HepG2 (cell line): ENCODE measurements at regions not wholly inside any gene's neighbourhood (a gene's known extent, or its start where the extent isn't known, plus 50 kb on each side); places are given as distances from the start of the nearest gene placed in this dataset.

Source experiments
- CREBL2 ChIP-seq: sonication (generic); formaldehyde crosslinking; IDR thresholded peaks from 2 replicates; pipeline ENCODE4 v1.8.1; 2023; ENCODE audit warnings: missing genetic modification reagents, mild to moderate bottlenecking, borderline replicate concordance
- FUBP1 ChIP-seq: sonication (generic); formaldehyde crosslinking; IDR thresholded peaks from 2 replicates; pipeline ENCODE4 v1.5.1; 2020; ENCODE audit warnings: missing genetic modification reagents, mild to moderate bottlenecking, borderline replicate concordance
- PRPF4 ChIP-seq: fragments of 200-400 bp; formaldehyde crosslinking; IDR thresholded peaks from 2 replicates; pipeline ENCODE4 v1.6.1; 2016; ENCODE audit warnings: low read length, low read depth; ENCODE audit not compliant: poor library complexity, severe bottlenecking
- SPEN ChIP-seq: sonication (generic); formaldehyde crosslinking; IDR thresholded peaks from 2 replicates; pipeline ENCODE4 v1.5.1; 2020; ENCODE audit warnings: low read depth, mild to moderate bottlenecking, missing genetic modification reagents
- ZNF430 ChIP-seq: sonication (generic); formaldehyde crosslinking; IDR thresholded peaks from 2 replicates; pipeline ENCODE4 v1.9.0; 2021; ENCODE audit warnings: mild to moderate bottlenecking, missing genetic modification reagents
- ZNF639 ChIP-seq: conservative IDR thresholded peaks from 2 replicates; pipeline ENCODE4 v1.6.1; 2018; ENCODE audit warnings: missing genetic modification reagents
- TF ChIP-seq, protein P1 (sequence below): sonication (generic); formaldehyde crosslinking; IDR thresholded peaks from 2 replicates; pipeline ENCODE4 v1.4.0; 2020; ENCODE audit warnings: mild to moderate bottlenecking, low read depth, missing genetic modification reagents
- TF ChIP-seq, protein P2 (sequence below): IDR thresholded peaks from 2 replicates; pipeline ENCODE4 v1.6.1; 2016

DNA sequence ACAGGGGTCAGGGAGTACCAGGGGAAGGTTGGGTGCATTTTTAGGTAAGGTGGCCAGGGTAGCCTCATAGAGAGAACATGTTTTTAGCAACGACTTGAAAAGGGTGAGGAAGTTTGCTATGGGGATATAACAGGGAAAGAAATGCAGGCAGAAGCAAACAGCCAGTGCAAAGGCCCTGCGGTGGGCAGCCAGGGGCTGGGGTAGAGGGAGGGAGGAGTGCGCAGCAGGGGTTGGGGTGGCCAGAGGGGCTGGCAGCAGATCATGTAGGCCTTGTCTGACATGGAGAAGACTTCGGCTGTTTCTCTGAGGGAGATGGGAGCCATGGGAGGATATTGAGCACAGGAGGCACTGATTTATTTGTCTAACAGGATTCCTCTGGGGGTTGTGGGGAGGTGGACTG lies 242.5 kb downstream of the RBM19 start (continued):
- TF ChIP-seq ZNF639 (CRISPR knock-in tag): no peak
- no peak for TF ChIP-seq CREBL2 (CRISPR knock-in tag)
- TF ChIP-seq, protein P1, sequence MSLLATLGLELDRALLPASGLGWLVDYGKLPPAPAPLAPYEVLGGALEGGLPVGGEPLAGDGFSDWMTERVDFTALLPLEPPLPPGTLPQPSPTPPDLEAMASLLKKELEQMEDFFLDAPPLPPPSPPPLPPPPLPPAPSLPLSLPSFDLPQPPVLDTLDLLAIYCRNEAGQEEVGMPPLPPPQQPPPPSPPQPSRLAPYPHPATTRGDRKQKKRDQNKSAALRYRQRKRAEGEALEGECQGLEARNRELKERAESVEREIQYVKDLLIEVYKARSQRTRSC (CRISPR knock-in tag): no peak
- TF ChIP-seq, protein P2, sequence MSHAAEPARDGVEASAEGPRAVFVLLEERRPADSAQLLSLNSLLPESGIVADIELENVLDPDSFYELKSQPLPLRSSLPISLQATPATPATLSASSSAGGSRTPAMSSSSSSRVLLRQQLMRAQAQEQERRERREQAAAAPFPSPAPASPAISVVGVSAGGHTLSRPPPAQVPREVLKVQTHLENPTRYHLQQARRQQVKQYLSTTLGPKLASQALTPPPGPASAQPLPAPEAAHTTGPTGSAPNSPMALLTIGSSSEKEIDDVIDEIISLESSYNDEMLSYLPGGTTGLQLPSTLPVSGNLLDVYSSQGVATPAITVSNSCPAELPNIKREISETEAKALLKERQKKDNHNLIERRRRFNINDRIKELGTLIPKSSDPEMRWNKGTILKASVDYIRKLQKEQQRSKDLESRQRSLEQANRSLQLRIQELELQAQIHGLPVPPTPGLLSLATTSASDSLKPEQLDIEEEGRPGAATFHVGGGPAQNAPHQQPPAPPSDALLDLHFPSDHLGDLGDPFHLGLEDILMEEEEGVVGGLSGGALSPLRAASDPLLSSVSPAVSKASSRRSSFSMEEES: no peak
- no peak for TF ChIP-seq FUBP1 (CRISPR knock-in tag)
- no peak for TF ChIP-seq PRPF4
- TF ChIP-seq ZNF430 (CRISPR knock-in tag): no peak
- TF ChIP-seq SPEN (CRISPR knock-in tag): no peak
- TF ChIP-seq, all 625 proteins: peak for 0
